Fibroblast of skin of abdomen (primary cell): ENCODE measurements at regions not wholly inside any gene's neighbourhood (a gene's known extent, or its start where the extent isn't known, plus 50 kb on each side); places are given as distances from the start of the nearest gene placed in this dataset.

ENCODE experiments used
- DNase-seq: peaks from one replicate; pipeline ENCODE4 v3.0.0-alpha.2; 2013

- DNase-seq, result no peak
Measured at GRCh38 chr2:212692466-212692865, 153.9 kb upstream of the ERBB4 start.

GRCh38 chr2:212686285-212686895, 147.8 kb upstream of the ERBB4 start:
- DNase-seq, result peak; percentile 57

- peak; percentile 9 for DNase-seq
Measured at GRCh38 chr2:212683346-212684097, 144.9 kb upstream of the ERBB4 start.

- DNase-seq, result no peak
Measured at GRCh38 chr2:212682937-212683336, 144.3 kb upstream of the ERBB4 start.

DNA sequence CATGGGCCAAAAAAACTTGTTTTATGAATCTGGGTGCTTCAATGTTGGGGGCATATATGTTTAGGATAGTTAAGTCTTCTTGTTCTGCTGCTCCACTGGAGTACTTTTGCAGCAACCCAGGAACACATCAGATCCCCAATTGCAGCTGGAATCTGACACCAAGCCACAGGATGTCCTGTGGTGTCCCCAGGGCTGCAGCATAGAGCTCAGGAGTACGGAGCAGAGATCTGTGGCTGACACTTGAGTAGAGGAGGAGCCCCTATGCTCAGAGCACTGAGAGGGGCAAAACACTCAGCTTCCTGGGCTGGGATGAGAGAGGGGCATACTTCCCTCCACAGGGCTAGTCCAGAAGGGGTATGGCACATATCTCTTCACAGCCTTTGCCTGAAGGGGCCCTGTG, 138.9 kb upstream of the ERBB4 start:
- DNase-seq, result no peak

DNA sequence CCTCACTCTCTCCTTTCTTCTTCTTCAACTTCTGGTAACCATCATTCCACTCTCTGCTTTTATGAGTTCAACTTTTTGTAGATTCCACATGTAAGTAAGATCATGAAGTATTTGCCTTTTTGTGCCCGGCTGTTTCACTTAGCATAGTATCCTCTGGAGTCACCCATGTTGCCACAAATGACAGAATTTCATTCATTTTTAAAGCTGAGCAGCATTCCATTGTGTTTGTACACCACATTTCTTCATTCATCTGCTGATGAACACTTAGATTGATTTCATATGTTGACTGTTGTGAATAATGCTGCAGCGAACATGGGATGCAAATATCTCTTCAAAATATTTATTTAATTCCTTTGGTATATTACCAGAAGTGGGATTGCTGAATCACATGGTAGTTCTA, 133.6 kb upstream of the ERBB4 start:
- DNase-seq, result no peak

- no peak for DNase-seq
Measured at GRCh38 chr2:212669761-212670160, 131.2 kb upstream of the ERBB4 start.

- no peak for DNase-seq
Measured at GRCh38 chr2:212667751-212668316, 129.2 kb upstream of the ERBB4 start.

GRCh38 chr2:212665948-212666347, 127.3 kb upstream of the ERBB4 start:
- DNase-seq, result no peak

- DNase-seq, result no peak
Measured at GRCh38 chr2:212659441-212659840, 120.8 kb upstream of the ERBB4 start.

DNA sequence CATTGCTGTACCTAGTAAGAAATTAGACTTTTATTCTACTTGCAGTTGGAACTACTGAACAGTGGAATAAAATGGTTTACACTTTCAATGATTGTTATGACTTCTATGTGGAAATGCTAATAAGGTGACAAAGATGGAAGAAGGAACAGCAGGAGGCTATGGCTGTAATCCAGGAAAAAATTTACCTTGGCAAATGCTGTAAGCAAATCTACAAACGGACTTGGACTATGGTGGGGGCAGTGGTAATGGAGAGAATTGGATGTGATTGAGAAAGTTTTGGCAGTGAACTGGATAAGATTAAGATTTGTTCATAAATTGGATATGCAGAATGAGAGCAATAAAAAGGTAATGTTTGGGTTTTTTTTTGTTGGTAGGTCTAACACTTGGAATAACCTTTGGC, 111.0 kb upstream of the ERBB4 start:
- DNase-seq, result no peak

GRCh38 chr2:212646698-212647366, 108.2 kb upstream of the ERBB4 start:
- DNase-seq, result peak; percentile 33

DNA sequence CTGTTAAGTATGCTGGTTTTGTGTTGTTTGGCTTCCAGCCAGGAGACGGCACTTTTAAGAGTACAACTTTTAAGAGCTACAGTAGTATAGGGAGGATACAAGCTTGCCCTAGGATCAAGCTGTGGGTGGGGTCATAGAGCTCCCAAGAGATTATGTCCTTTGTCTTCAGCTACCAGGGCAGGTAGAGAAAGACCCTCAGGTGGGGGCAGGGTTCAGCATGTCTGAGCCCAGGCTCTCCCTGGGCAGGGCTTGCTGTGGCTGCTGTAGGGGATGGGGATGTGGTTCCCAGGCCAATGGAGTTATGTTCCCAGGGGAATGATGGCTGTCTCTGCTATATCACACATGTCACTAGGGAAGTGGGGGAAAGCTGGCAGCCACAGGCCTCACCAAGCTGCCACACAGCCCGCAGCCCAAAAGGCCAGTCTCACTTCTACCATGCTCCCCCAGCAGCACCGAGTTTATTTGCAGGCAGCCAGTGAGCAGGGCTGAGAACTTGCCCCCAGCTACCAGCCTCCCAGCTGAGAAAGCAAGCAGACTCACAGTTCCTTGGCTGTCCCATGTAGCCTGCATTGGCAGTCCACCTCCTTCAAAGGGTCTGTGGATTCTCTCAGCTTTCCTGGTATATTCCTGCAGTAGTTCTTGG, 105.7 kb upstream of the ERBB4 start:
- no peak for DNase-seq

GRCh38 chr2:212640428-212640827, 101.8 kb upstream of the ERBB4 start:
- no peak for DNase-seq

DNA sequence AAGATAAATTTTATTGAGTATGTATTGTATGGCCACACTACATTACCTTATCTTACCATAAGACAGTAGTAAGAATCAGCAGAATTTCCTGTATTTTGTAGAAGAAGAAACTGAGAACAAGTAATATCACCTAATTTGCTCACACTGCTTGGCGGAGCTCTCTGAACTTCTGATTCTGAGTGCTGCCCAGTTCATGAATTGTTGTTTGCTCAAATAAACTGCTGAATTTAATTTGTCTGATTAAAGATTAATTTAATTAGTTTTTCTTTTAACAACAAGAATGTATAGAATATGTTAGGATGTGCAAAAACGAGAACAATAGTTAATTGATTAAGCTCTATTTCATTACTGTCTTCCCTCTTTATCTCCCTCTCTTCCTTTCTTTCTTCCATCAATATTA, 100.1 kb upstream of the ERBB4 start:
- DNase-seq, result no peak

DNA sequence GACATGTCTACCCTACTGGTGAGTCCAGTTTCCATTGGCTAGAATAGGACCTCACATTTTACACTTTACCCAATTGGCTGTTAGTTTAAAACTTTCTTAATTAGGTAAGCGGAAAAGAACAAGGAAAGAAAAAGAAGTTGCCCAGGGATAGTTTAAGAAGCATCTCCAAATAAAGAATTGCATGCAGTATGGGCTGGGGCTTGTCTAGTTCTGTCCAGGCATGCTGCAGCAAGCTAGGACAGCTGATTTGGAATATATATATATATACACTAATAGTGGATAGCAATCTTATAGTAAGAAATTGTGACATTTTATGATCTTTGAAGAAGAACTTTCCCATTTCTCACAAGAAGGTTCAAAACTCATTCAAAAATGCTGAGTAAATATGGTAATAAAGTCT, 90.0 kb upstream of the ERBB4 start:
- DNase-seq, result no peak

- no peak for DNase-seq
Measured at GRCh38 chr2:212626371-212626918, 87.8 kb upstream of the ERBB4 start.

GRCh38 chr2:212619954-212620353, 81.4 kb upstream of the ERBB4 start:
- DNase-seq, result no peak

- DNase-seq, result peak; percentile 2
Measured at GRCh38 chr2:212618636-212619035, 80.0 kb upstream of the ERBB4 start.

- DNase-seq, result no peak
Measured at GRCh38 chr2:212610872-212611425, 72.3 kb upstream of the ERBB4 start.

DNA sequence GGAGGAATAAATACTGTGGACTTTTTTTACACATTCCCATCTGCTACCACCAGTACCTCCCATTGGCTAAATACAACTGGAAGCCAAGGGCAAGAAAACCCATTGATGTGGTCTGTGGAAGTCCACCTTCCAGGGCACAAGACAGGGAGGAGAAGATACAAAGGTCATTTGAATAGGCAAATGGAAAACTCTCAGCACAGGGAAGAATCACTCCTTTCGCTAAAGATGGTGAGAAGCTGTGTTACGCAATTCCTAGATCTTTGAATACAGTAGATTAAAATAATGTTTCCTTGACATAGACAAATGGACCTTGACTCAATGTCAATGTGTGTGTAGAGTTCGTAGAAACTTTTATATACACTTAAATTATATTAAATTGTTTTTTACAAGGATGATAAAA, 70.9 kb upstream of the ERBB4 start:
- no peak for DNase-seq

DNA sequence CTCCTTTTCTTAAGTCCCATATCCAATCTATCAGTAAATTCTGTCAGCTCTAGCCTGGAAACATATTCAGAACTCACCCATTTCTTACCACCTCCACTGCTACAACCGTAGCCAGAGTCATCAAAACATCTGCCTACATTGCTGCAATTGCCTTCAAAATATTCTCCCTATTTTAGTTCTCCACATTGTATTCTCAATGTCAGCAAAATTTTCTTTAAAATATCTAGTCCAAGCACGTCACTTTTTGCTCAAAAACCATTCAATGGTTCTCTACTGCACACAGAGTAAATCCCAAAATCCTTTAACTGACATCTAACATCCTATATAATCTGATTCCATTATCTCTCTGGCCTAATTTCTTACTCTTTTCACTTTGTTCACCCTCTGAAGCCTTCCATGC, 68.5 kb upstream of the ERBB4 start:
- no peak for DNase-seq

- no peak for DNase-seq
Measured at GRCh38 chr2:212606232-212606631, 67.6 kb upstream of the ERBB4 start.
